H1 (cell line): ENCODE measurements at regions not wholly inside any gene's neighbourhood (a gene's known extent, or its start where the extent isn't known, plus 50 kb on each side); places are given as distances from the start of the nearest gene placed in this dataset.
A peak's percentile ranks its signal among the peaks of the same experiment; 100 is the strongest.

ENCODE experiments used
- CTCF ChIA-PET: fragments of 300-600 bp; sonication (Branson Sonifier 250); formaldehyde crosslinking; loops from one replicate; lab custom pipeline; 2021; ENCODE audit not compliant: partially characterized antibody; lab: Charles Lee
- POLR2A ChIA-PET: fragments of 300-600 bp; sonication (Branson Sonifier 250); formaldehyde crosslinking; loops from one replicate; lab custom pipeline; 2021; ENCODE audit warnings: inconsistent platforms; ENCODE audit not compliant: partially characterized antibody; lab: Charles Lee
- DNase-seq, 2 experiments: peaks; one replicate each; pipeline versions ENCODE4 v3.0.0 to v3.0.0-alpha.2; 2010 to 2022; ENCODE audit warnings: low spot score in 2 of 2, low read depth in 1 of 2, mixed read lengths in 1 of 2
- FAIRE-seq: peaks from 2 replicates; lab custom pipeline; 2011; peaks lifted over from hg19 to GRCh38; lab: Jason Lieb, UNC
- H2AFZ ChIP-seq: 2 replicates; pipeline ENCODE4 v1.8.1; 2012; ENCODE audit warnings: low read length, inconsistent platforms
- H2AK5ac ChIP-seq: 2 replicates; pipeline ENCODE4 v1.6.1; 2013; ENCODE audit warnings: low read depth, low read length
- H2BK120ac ChIP-seq: replicated peaks from 2 replicates; pipeline ENCODE3; 2013; ENCODE audit warnings: low read depth, low read length, inconsistent platforms
- H2BK12ac ChIP-seq: 2 replicates; pipeline ENCODE4 v1.6.1; 2013; ENCODE audit warnings: low read depth, low read length
- H2BK15ac ChIP-seq: 2 replicates; pipeline ENCODE4 v1.6.1; 2013; ENCODE audit warnings: low read length
- H2BK20ac ChIP-seq: 2 replicates; pipeline ENCODE4 v1.6.1; 2013; ENCODE audit warnings: low read length
- H2BK5ac ChIP-seq: 2 replicates; pipeline ENCODE4 v1.6.1; 2013; ENCODE audit warnings: low read depth, low read length
- H3K14ac ChIP-seq: 2 replicates; pipeline ENCODE4 v1.6.1; 2013; ENCODE audit warnings: inconsistent platforms; ENCODE audit not compliant: insufficient read length
- H3K18ac ChIP-seq: 2 replicates; pipeline ENCODE4 v1.6.1; 2013; ENCODE audit warnings: low read length; ENCODE audit errors: extremely low read depth
- H3K23ac ChIP-seq: 2 replicates; pipeline ENCODE4 v1.6.1; 2013; ENCODE audit warnings: inconsistent platforms; ENCODE audit not compliant: insufficient read length
- H3K23me2 ChIP-seq: 2 replicates; pipeline ENCODE4 v1.6.1; 2013; ENCODE audit warnings: low read depth, low read length
- H3K27ac ChIP-seq: 2 replicates; pipeline ENCODE4 v1.6.1; 2011; ENCODE audit warnings: low read depth, low read length, inconsistent platforms
- H3K27me3 ChIP-seq, 4 experiments: replicated peaks in 1 of 4; 1 replicate in 1 of 4; 2 replicates in 3 of 4; pipeline versions ENCODE4 v1.6.1 to v1.8.1; 2011 to 2013; ENCODE audit warnings: low read length in 3 of 4, mild to moderate bottlenecking in 3 of 4, inconsistent platforms in 2 of 4, mixed read lengths in 2 of 4, moderate library complexity in 1 of 4; ENCODE audit not compliant: control insufficient read depth in 3 of 4, insufficient read depth in 3 of 4; ENCODE audit errors: extremely low read depth in 1 of 4
- H3K36me3 ChIP-seq, 4 experiments: 2 replicates each; pipeline versions ENCODE4 v1.6.1 to v1.8.1; 2011 to 2013; ENCODE audit warnings: mild to moderate bottlenecking in 4 of 4, low read length in 3 of 4, moderate library complexity in 2 of 4, control low read depth in 1 of 4, inconsistent platforms in 1 of 4; ENCODE audit not compliant: insufficient read depth in 4 of 4, control insufficient read depth in 2 of 4
- H3K4ac ChIP-seq: replicated peaks from 2 replicates; pipeline ENCODE3; 2013; ENCODE audit warnings: low read length, low read depth, mixed read lengths, inconsistent platforms; ENCODE audit not compliant: insufficient read length
- H3K4me1 ChIP-seq, 4 experiments: replicated peaks in 1 of 4; 1 replicate in 1 of 4; 2 replicates in 3 of 4; pipeline versions ENCODE4 v1.6.1 to v1.8.1; 2011 to 2013; ENCODE audit warnings: low read length in 3 of 4, inconsistent platforms in 2 of 4, mixed read lengths in 1 of 4; ENCODE audit not compliant: insufficient read depth in 4 of 4, control insufficient read depth in 3 of 4
- H3K4me2 ChIP-seq, 2 experiments: 2 replicates each; pipeline versions ENCODE4 v1.6.1 to v1.8.1; 2011 to 2013; ENCODE audit warnings: low read depth in 2 of 2, low read length in 2 of 2, control low read depth in 1 of 2, inconsistent platforms in 1 of 2, mild to moderate bottlenecking in 1 of 2; ENCODE audit not compliant: insufficient read depth in 1 of 2
- H3K4me3 ChIP-seq, 4 experiments: fragments of 200-600, 300-600 bp in 1 of 4; sonication (generic), shearing (Covaris generic), sonication (Bioruptor Twin) in 1 of 4; 2 replicates each; pipeline versions ENCODE4 v1.5.1 to v1.8.1; 2011 to 2016; ENCODE audit warnings: low read length in 4 of 4, low read depth in 3 of 4, control low read depth in 2 of 4, inconsistent platforms in 2 of 4, mild to moderate bottlenecking in 2 of 4, mixed read lengths in 1 of 4, moderate library complexity in 1 of 4; ENCODE audit not compliant: insufficient read depth in 2 of 4; ENCODE audit errors: extremely low read depth in 1 of 4
- H3K56ac ChIP-seq: replicated peaks from 2 replicates; pipeline ENCODE3; 2013; ENCODE audit warnings: low read depth, mild to moderate bottlenecking, mixed read lengths, low read length, inconsistent platforms; ENCODE audit not compliant: insufficient read length
- H3K79me1 ChIP-seq: 2 replicates; pipeline ENCODE4 v1.6.1; 2013; ENCODE audit warnings: low read depth, low read length, control low read depth
- H3K79me2 ChIP-seq, 2 experiments: 2 replicates each; pipeline versions ENCODE4 v1.6.1 to v1.8.1; 2012 to 2013; ENCODE audit warnings: low read length in 2 of 2, mild to moderate bottlenecking in 2 of 2, inconsistent platforms in 1 of 2; ENCODE audit not compliant: insufficient read depth in 2 of 2, control insufficient read depth in 1 of 2
- H3K9ac ChIP-seq, 4 experiments: replicated peaks in 1 of 4; 1 replicate in 1 of 4; 2 replicates in 3 of 4; pipeline versions ENCODE4 v1.6.1 to v1.8.1; 2011 to 2013; ENCODE audit warnings: low read depth in 3 of 4, low read length in 3 of 4, control low read depth in 2 of 4, mild to moderate bottlenecking in 2 of 4, moderate library complexity in 2 of 4, inconsistent platforms in 1 of 4; ENCODE audit errors: extremely low read depth in 1 of 4
- H3K9me3 ChIP-seq, 2 experiments: 2 replicates each; pipeline versions ENCODE4 v1.6.1 to v1.8.1; 2012 to 2013; ENCODE audit warnings: mild to moderate bottlenecking in 2 of 2, moderate library complexity in 2 of 2, control low read depth in 1 of 2, inconsistent platforms in 1 of 2, low read depth in 1 of 2, low read length in 1 of 2, mixed read lengths in 1 of 2; ENCODE audit not compliant: insufficient read depth in 2 of 2
- H4K20me1 ChIP-seq, 2 experiments: replicated peaks in 1 of 2; 2 replicates each; pipeline versions ENCODE3 to v1.8.1; 2011 to 2013; ENCODE audit warnings: inconsistent platforms in 2 of 2, low read length in 2 of 2, mild to moderate bottlenecking in 1 of 2; ENCODE audit not compliant: insufficient read depth in 2 of 2, control insufficient read depth in 1 of 2
- H4K5ac ChIP-seq: 2 replicates; pipeline ENCODE4 v1.6.1; 2013; ENCODE audit warnings: low read length, low read depth, mixed read lengths, inconsistent platforms; ENCODE audit not compliant: insufficient read length
- H4K8ac ChIP-seq: 2 replicates; pipeline ENCODE4 v1.8.0; 2013; ENCODE audit warnings: mild to moderate bottlenecking, moderate library complexity, low read length, inconsistent platforms; ENCODE audit not compliant: insufficient read depth; ENCODE audit errors: extremely low read depth
- H4K91ac ChIP-seq: replicated peaks from 2 replicates; pipeline ENCODE3; 2013; ENCODE audit warnings: low read length, mixed read lengths, inconsistent platforms; ENCODE audit not compliant: insufficient read length
- ASH2L ChIP-seq: fragments of 200-600, 300-600 bp; sonication (generic); IDR thresholded peaks from one replicate; pipeline ENCODE4 v1.7.1; 2017; ENCODE audit warnings: low read length
- BRCA1 ChIP-seq: IDR thresholded peaks from 2 replicates; pipeline ENCODE4 v1.6.1; 2012; ENCODE audit warnings: low read depth, low read length, improper control_type of control experiment
- RAD21 ChIP-seq, 2 experiments: IDR thresholded peaks in 1 of 2; conservative IDR thresholded peaks in 1 of 2; 2 replicates each; pipeline ENCODE4 v1.6.1; 2011; ENCODE audit warnings: low read depth in 2 of 2, low read length in 2 of 2, improper control_type of control experiment in 1 of 2, inconsistent platforms in 1 of 2, mild to moderate bottlenecking in 1 of 2, moderate library complexity in 1 of 2
- RXRA ChIP-seq: IDR thresholded peaks from 2 replicates; pipeline ENCODE4 v1.6.1; 2011; ENCODE audit warnings: low read depth, mild to moderate bottlenecking, low read length, moderate library complexity; ENCODE audit not compliant: insufficient read depth
- SRF ChIP-seq: IDR thresholded peaks from 2 replicates; pipeline ENCODE4 v1.6.1; 2011; ENCODE audit warnings: mild to moderate bottlenecking, low read depth, low read length, moderate library complexity
- WGBS, 2 experiments: shearing (Covaris generic) in 1 of 2; methylation state at CpG; one replicate each; pipeline versions ENCODE4 v1.1.6 to v1.1.7; 2013 to 2015; ENCODE audit warnings: low lambda C conversion rate in 2 of 2, mixed read lengths in 2 of 2, inconsistent platforms in 1 of 2, low coverage in 1 of 2, missing lambda C conversion rate in 1 of 2; ENCODE audit not compliant: insufficient replicate concordance in 2 of 2, insufficient coverage in 1 of 2, insufficient read length in 1 of 2; ENCODE audit errors: extremely low coverage in 1 of 2, missing lambda C conversion rate in 1 of 2; 5-methylcytosine and 5-hydroxymethylcytosine counted together
- TF ChIP-seq, protein P1 (sequence below), 3 experiments: IDR thresholded peaks; 1 replicate in 2 of 3; 2 replicates in 1 of 3; pipeline versions ENCODE4 v1.5.1 to v1.6.1; 2011; ENCODE audit warnings: low read length in 3 of 3, mild to moderate bottlenecking in 3 of 3, inconsistent platforms in 2 of 3, low read depth in 1 of 3, moderate library complexity in 1 of 3; ENCODE audit not compliant: insufficient read depth in 1 of 3; ENCODE audit errors: control extremely low read depth in 1 of 3
- TF ChIP-seq, protein P2 (sequence below): IDR thresholded peaks from 2 replicates; pipeline ENCODE4 v1.6.1; 2012; ENCODE audit warnings: inconsistent platforms
- TF ChIP-seq, protein P3 (sequence below): IDR thresholded peaks from 2 replicates; pipeline ENCODE4 v1.6.1; 2012; ENCODE audit warnings: inconsistent platforms

DNA sequence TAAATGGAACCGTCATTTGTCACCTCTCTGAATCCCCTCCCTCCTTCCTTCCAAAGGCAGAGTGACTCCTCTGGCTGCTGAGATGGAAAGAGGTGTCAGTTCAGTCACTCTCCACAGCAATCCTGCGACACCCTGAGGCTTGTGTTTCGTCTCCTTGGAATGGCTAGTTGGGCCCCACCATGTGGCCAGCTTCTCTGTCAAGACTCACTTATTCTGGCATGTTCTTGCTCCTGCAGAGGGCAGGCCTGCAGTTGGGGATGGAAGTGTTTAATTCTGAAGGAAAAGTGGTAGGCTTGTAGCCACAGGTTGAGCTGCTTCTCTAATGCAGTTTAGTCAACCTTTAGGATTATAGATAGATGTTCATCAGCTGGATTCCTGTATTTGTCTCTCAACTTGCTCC, 149.6 kb downstream of the LMO4 start:
- no peaks in the 10 kb centered on the region for H3K79me1 ChIP-seq
- no peaks in the 10 kb centered on the region for H3K36me3 ChIP-seq
- no peak overlapping the region for H3K27ac ChIP-seq
- no peak overlapping the region for H4K91ac ChIP-seq
- peak in 1 of 2 experiments; percentile 53 for DNase-seq
- H4K20me1 ChIP-seq: no peaks in the 10 kb centered on the region
- TF ChIP-seq, protein P1, sequence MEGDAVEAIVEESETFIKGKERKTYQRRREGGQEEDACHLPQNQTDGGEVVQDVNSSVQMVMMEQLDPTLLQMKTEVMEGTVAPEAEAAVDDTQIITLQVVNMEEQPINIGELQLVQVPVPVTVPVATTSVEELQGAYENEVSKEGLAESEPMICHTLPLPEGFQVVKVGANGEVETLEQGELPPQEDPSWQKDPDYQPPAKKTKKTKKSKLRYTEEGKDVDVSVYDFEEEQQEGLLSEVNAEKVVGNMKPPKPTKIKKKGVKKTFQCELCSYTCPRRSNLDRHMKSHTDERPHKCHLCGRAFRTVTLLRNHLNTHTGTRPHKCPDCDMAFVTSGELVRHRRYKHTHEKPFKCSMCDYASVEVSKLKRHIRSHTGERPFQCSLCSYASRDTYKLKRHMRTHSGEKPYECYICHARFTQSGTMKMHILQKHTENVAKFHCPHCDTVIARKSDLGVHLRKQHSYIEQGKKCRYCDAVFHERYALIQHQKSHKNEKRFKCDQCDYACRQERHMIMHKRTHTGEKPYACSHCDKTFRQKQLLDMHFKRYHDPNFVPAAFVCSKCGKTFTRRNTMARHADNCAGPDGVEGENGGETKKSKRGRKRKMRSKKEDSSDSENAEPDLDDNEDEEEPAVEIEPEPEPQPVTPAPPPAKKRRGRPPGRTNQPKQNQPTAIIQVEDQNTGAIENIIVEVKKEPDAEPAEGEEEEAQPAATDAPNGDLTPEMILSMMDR (IDR thresholded peaks at IDR 0.05; ENCODE audit: control extremely low read depth in 1 of 3, insufficient read depth in 1 of 3, low read depth in 1 of 3, low read length in 3 of 3): peak in 2 of 3 experiments; percentile 42 to 63; a peak in 3 of 4 replicates
- TF ChIP-seq BRCA1 (no peak), RXRA (no peak), RAD21 (IDR thresholded peaks at IDR 0.05 in 1 of 2, conservative IDR thresholded peaks at IDR 0.05 in 1 of 2; ENCODE audit: low read depth in 2 of 2, low read length in 2 of 2) (peak; percentile 41 to 56), ASH2L (no peak), SRF (no peak)
- TF ChIP-seq, protein P2, sequence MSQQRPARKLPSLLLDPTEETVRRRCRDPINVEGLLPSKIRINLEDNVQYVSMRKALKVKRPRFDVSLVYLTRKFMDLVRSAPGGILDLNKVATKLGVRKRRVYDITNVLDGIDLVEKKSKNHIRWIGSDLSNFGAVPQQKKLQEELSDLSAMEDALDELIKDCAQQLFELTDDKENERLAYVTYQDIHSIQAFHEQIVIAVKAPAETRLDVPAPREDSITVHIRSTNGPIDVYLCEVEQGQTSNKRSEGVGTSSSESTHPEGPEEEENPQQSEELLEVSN: peak; percentile 60
- TF ChIP-seq, protein P3, sequence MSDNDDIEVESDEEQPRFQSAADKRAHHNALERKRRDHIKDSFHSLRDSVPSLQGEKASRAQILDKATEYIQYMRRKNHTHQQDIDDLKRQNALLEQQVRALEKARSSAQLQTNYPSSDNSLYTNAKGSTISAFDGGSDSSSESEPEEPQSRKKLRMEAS: peak; percentile 80
- TF ChIP-seq, all 59 proteins: peak for 4
- Histone ChIP-seq H2BK12ac (no peak overlapping the region), H3K23me2 (no peaks in the 10 kb centered on the region), H4K5ac (no peak overlapping the region), H3K23ac (no peak overlapping the region), H3K4me1 (no peaks in the 10 kb centered on the region; a peak in 1 of 7 replicates), H3K4me2 (no peak overlapping the region), H3K79me2 (no peaks in the 10 kb centered on the region), H4K8ac (no peak overlapping the region), H3K4me3 (no peak overlapping the region), H3K9me3 (no peaks in the 10 kb centered on the region), H2AK5ac (no peak overlapping the region), H3K4ac (no peak overlapping the region), H2BK20ac (no peak overlapping the region), H3K18ac (no peak overlapping the region), H2BK15ac (no peak overlapping the region), H2BK120ac (no peak overlapping the region), H2AFZ (0 out of 2 replicates have a peak overlapping the region, but pooled peaks have one; percentile 41), H3K27me3 (no peaks in the 10 kb centered on the region; a peak in 1 of 7 replicates), H2BK5ac (no peak overlapping the region), H3K9ac (no peak overlapping the region), H3K14ac (no peak overlapping the region), H3K56ac (no peak overlapping the region)
- ChIA-PET CTCF (interaction anchor here (1.1 to 2.1 kb wide), 6 partner anchors 10 to 476 kb away, joined by 3 to 5 read pairs (median 4); no protein-coding TSS in a partner anchor), POLR2A (no interaction called here)
- 60% methylated on average over 2 of the region's 3 CpGs; no CpG with 5 or more reads in 1 of the 2 experiments for WGBS, 2 experiments
- no peak for FAIRE-seq
